AG09309 (cell line): ENCODE measurements at regions not wholly inside any gene's neighbourhood (a gene's known extent, or its start where the extent isn't known, plus 50 kb on each side); places are given as distances from the start of the nearest gene placed in this dataset.
"Not testable (repeated sequence)": the region's sequence is repeated elsewhere in the genome, so short reads cannot be mapped to it uniquely, and the experiment has no call there.

Source experiments
- DNase-seq: peaks from one replicate; pipeline ENCODE4 v3.0.0-alpha.2; 2010; ENCODE audit warnings: low read depth
- H3K4me3 ChIP-seq: 2 replicates; pipeline ENCODE4 v1.5.1; 2011; ENCODE audit warnings: mild to moderate bottlenecking, low read depth, low read length, moderate library complexity; ENCODE audit not compliant: control insufficient read depth
- CTCF ChIP-seq: IDR thresholded peaks from 2 replicates; pipeline ENCODE4 v1.5.1; 2011; ENCODE audit warnings: mild to moderate bottlenecking, low read depth, low read length, inconsistent platforms; ENCODE audit not compliant: insufficient read depth, control insufficient read depth; ENCODE audit errors: missing control alignments

- no peak overlapping the region for H3K4me3 ChIP-seq
- no peak for DNase-seq
These were observed 76.8 kb upstream of the IVNS1ABP start for GRCh38 chr1:185393815-185394214.

DNA sequence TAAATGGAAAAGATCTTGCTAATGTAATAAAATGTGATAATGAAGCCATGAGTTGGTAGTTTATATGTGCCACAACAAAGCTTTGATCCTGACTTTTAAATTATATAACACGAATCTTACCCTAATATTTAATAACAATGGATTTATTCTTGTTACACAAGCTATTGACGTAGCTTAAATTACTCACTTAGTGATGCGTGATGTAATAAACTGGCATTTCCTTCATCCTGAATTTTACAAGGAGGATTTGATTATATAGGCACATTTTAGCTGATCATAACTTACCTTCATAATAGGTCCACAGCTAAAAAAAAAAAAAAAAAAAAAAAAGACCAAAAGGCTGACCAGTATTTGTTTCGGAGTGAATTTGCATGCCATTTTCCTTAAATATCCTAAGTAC, 76.2 kb upstream of the IVNS1ABP start:
- DNase-seq, result no peak
- no peak overlapping the region for H3K4me3 ChIP-seq
- TF ChIP-seq CTCF, result no peak

More at GRCh38 chr1:185393815-185394214, 76.8 kb upstream of the IVNS1ABP start:
- TF ChIP-seq CTCF, result no peak

GRCh38 chr1:185388815-185389214, 71.8 kb upstream of the IVNS1ABP start:
- no peak for DNase-seq
- TF ChIP-seq CTCF, result no peak
- no peak overlapping the region for H3K4me3 ChIP-seq

GRCh38 chr1:185388346-185388745, 71.3 kb upstream of the IVNS1ABP start:
- no peak for TF ChIP-seq CTCF
- DNase-seq, result no peak
- no peak overlapping the region for H3K4me3 ChIP-seq

DNA sequence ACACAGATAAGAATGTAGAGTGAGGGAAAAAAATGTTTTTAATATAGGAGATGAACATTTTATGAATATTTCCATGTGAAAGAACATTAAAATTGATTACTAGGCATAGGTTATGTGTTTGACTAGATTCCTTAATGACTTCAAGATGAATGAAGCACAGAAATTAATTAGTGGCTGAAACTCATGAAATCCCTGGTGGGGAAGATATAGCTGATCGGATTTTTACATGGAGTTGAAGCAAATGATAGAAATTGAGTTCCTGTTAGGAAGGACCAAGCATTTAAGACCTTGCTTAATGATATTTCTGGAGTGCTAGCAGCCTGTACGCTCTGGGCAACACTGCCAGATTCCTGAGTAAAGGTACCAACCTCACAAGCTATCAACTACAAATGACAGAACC, 68.9 kb upstream of the IVNS1ABP start:
- TF ChIP-seq CTCF, result no peak
- DNase-seq, result no peak
- no peak overlapping the region for H3K4me3 ChIP-seq

DNA sequence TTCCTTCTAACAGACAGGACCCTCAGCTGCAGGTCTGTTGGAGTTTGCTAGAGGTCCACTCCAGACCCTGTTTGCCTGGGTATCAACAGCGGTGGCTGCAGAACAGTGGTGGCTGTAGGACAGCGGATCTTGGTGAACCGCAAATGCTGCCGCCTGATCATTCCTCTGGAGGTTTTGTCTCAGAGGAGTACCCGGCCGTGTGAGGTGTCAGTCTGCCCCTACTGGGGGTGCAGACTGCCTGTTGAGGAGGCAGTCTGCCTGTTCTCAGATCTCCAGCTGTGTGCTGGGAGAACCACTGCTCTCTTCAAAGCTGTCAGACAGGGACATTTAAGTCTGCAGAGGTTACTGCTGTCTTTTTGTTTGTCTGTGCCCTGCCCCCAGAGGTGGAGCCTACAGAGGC, 66.8 kb upstream of the IVNS1ABP start:
- DNase-seq, H3K4me3 ChIP-seq: not testable (repeated sequence)

DNA sequence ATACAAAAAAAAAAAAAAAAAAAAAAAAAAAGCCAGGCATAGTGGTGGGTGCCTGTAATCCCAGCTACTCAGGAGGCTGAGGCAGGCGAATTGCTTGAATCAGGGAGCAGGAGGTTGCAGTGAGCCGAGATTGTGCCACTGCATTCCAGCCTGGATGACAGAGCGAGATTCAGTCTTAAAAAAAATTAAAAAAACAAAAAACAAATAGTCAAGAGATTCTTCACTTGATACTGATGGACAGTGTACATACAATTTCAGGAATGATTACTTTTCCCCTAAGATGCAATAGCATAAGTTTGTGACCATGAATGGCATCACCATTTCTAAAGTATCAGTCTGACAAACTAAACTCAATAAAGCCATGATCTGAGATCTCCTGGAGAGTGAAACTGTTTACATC, 60.8 kb upstream of the IVNS1ABP start:
- DNase-seq, result no peak
- H3K4me3 ChIP-seq, result no peak overlapping the region
- TF ChIP-seq CTCF, result no peak
